ENCODE measurements at regions not wholly inside any gene's neighbourhood (a gene's known extent, or its start where the extent isn't known, plus 50 kb on each side); places are given as distances from the start of the nearest gene placed in this dataset.

GRCh38 chr4:84341559-84341958 is 157.5 kb downstream of the NKX6-1 start:
- ChIA-PET POLR2A (no interaction called here), CTCF (no interaction called here)
- no peak for DNase-seq
- Histone ChIP-seq H3K27ac (ENCODE audit: insufficient read depth in 1 of 2, low read depth in 1 of 2, low read length in 2 of 2, poor library complexity in 1 of 2, severe bottlenecking in 2 of 2) (no peak overlapping the region), H3K27me3 (replicated peaks in 2 of 5; ENCODE audit: control insufficient read depth in 4 of 5, insufficient read depth in 5 of 5, low read length in 4 of 5) (no peaks in the 10 kb centered on the region), H3K36me3 (ENCODE audit: control insufficient read depth in 4 of 4, insufficient read depth in 4 of 4, low read length in 3 of 4) (no peaks in the 10 kb centered on the region), H3K9me3 (ENCODE audit: control extremely low read depth in 1 of 5, control insufficient read depth in 4 of 5, insufficient read depth in 2 of 5, low read depth in 1 of 5, low read length in 4 of 5) (peaks cover 2 to 21% (median 4%) of the 10 kb centered on the region in 5 experiments), H3K4me3 (ENCODE audit: control insufficient read depth in 1 of 7, extremely low read depth in 1 of 7, insufficient read depth in 4 of 7, low read depth in 2 of 7, low read length in 6 of 7) (no peak overlapping the region), H3K4me1 (ENCODE audit: control extremely low read depth in 1 of 4, control insufficient read depth in 4 of 4, insufficient read depth in 4 of 4, low read length in 3 of 4) (no peaks in the 10 kb centered on the region)

- POLR2A ChIA-PET = no interaction called here
- Histone ChIP-seq H3K36me3 (ENCODE audit: control insufficient read depth in 4 of 4, insufficient read depth in 4 of 4, low read length in 3 of 4) (no peaks in the 10 kb centered on the region), H3K27ac (ENCODE audit: insufficient read depth in 1 of 2, low read depth in 1 of 2, low read length in 2 of 2, poor library complexity in 1 of 2, severe bottlenecking in 2 of 2) (no peak overlapping the region), H3K4me1 (ENCODE audit: control extremely low read depth in 1 of 4, control insufficient read depth in 4 of 4, insufficient read depth in 4 of 4, low read length in 3 of 4) (no peaks in the 10 kb centered on the region), H3K27me3 (replicated peaks in 2 of 5; ENCODE audit: control insufficient read depth in 4 of 5, insufficient read depth in 5 of 5, low read length in 4 of 5) (no peaks in the 10 kb centered on the region), H3K9me3 (ENCODE audit: control extremely low read depth in 1 of 5, control insufficient read depth in 4 of 5, insufficient read depth in 2 of 5, low read depth in 1 of 5, low read length in 4 of 5) (peaks cover 2 to 19% (median 3%) of the 10 kb centered on the region in 5 experiments), H3K4me3 (ENCODE audit: control insufficient read depth in 1 of 7, extremely low read depth in 1 of 7, insufficient read depth in 4 of 7, low read depth in 2 of 7, low read length in 6 of 7) (no peak overlapping the region)
- 98% methylated on average over 5 of the region's 5 CpGs for WGBS (ENCODE audit: insufficient coverage)
- DNase-seq = no peak
- CTCF ChIA-PET = no interaction called here
Observed at GRCh38 chr4:84338367-84338766, 160.7 kb downstream of the NKX6-1 start.

DNA sequence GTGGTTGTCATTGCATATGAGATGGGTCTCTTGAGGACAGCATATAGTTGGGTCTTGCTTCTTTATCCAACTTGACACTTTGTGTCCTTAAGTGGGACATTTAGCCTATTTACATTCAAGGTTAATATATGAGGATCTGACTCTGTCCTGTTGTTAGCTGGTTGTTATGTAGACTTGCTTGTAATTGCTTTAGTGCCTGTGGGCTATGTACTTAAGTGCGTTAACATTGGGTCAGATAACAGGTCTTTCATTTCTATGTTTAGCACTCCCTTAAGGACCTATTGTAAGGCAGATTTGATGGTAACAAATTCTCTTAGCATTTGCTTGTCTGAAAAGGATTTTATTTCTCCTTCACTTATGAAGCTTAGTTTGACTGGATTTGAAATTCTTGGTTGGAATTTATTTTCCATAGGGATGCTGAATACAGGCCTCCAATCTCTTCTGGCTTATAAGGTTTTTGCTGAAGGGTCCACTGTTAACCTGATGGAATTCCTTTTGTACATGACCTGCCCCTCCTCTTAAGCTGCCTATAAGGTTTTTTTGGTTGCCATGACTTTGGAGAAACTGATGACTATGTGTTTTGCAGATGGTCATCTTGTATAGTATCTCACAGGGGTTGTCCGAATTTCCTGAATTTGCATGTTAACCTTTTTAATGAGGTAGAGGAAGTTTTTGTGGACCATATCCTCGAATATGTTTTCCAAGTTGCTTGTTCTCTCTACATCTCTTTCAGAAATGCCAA is 162.0 kb downstream of the NKX6-1 start:
- Histone ChIP-seq H3K4me1 (ENCODE audit: control extremely low read depth in 1 of 4, control insufficient read depth in 4 of 4, insufficient read depth in 4 of 4, low read length in 3 of 4) (no peaks in the 10 kb centered on the region), H3K4me3 (ENCODE audit: control insufficient read depth in 1 of 7, extremely low read depth in 1 of 7, insufficient read depth in 4 of 7, low read depth in 2 of 7, low read length in 6 of 7) (no peak overlapping the region), H3K9me3 (ENCODE audit: control extremely low read depth in 1 of 5, control insufficient read depth in 4 of 5, insufficient read depth in 2 of 5, low read depth in 1 of 5, low read length in 4 of 5) (peaks cover 0 to 11% (median 2%) of the 10 kb centered on the region in 5 experiments), H3K27ac (ENCODE audit: insufficient read depth in 1 of 2, low read depth in 1 of 2, low read length in 2 of 2, poor library complexity in 1 of 2, severe bottlenecking in 2 of 2) (no peak overlapping the region), H3K36me3 (ENCODE audit: control insufficient read depth in 4 of 4, insufficient read depth in 4 of 4, low read length in 3 of 4) (no peaks in the 10 kb centered on the region), H3K27me3 (replicated peaks in 2 of 5; ENCODE audit: control insufficient read depth in 4 of 5, insufficient read depth in 5 of 5, low read length in 4 of 5) (no peaks in the 10 kb centered on the region)
- WGBS (ENCODE audit: insufficient coverage) = 80% methylated on average over 1 of the region's 3 CpGs
- DNase-seq = no peak
- ChIA-PET CTCF (no interaction called here), POLR2A (no interaction called here)

DNA sequence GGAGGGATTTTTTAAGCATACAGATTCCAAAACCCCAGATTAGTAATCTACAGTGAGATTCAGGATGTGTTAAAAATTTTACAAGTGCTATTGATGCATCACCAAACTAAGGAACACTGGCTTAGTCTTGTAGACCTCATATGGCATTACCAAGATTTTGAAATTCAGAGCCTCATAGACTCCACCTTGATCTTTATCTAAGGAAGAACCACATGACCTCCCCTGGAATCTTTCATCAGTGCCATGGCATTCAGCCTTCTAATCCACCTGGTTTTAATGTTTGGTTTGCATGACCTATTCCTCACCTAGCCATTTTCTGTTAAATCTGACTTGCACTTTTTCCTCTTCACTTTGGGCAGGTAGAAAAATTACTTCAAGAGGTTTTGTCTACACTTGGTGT is 171.6 kb downstream of the NKX6-1 start:
- POLR2A ChIA-PET = no interaction called here
- CTCF ChIA-PET = no interaction called here

DNA sequence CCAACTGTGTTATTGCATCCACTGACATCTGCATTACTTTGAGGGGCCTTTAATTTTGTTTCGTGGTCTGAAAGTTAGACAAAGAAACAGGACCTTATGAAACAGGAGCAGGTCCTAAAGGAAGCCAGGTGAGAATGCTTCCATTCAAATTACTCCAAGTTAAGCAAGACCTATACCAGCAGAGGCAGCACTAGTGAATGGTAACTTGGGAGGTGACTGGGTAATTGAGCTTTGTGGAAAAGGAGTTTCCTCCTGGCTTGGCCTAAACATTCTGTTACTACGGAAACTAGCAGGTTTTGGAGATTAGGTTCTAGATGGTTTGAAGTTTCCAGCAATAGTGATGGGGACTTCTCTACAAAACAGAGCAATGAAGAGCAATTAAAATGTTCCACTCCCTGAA is 173.5 kb downstream of the NKX6-1 start:
- H3K9me3 ChIP-seq (ENCODE audit: control extremely low read depth in 1 of 5, control insufficient read depth in 4 of 5, insufficient read depth in 2 of 5, low read depth in 1 of 5, low read length in 4 of 5) = peaks cover 0 to 4% (median 0%) of the 10 kb centered on the region in 5 experiments
- H3K27me3 ChIP-seq (replicated peaks in 2 of 5; ENCODE audit: control insufficient read depth in 4 of 5, insufficient read depth in 5 of 5, low read length in 4 of 5) = no peaks in the 10 kb centered on the region
- ChIA-PET POLR2A (no interaction called here), CTCF (no interaction called here)
- no peaks in the 10 kb centered on the region for H3K4me1 ChIP-seq (ENCODE audit: control extremely low read depth in 1 of 4, control insufficient read depth in 4 of 4, insufficient read depth in 4 of 4, low read length in 3 of 4)
- no peak overlapping the region for H3K4me3 ChIP-seq (ENCODE audit: control insufficient read depth in 1 of 7, extremely low read depth in 1 of 7, insufficient read depth in 4 of 7, low read depth in 2 of 7, low read length in 6 of 7)
- WGBS (ENCODE audit: insufficient coverage) = no CpG with 5 or more reads among the region's 2 CpGs
- H3K27ac ChIP-seq (ENCODE audit: insufficient read depth in 1 of 2, low read depth in 1 of 2, low read length in 2 of 2, poor library complexity in 1 of 2, severe bottlenecking in 2 of 2) = no peak overlapping the region
- no peaks in the 10 kb centered on the region for H3K36me3 ChIP-seq (ENCODE audit: control insufficient read depth in 4 of 4, insufficient read depth in 4 of 4, low read length in 3 of 4)
- DNase-seq = no peak

More for the DNA sequence above, 171.6 kb downstream of the NKX6-1 start:
- Histone ChIP-seq H3K36me3 (ENCODE audit: control insufficient read depth in 4 of 4, insufficient read depth in 4 of 4, low read length in 3 of 4) (no peaks in the 10 kb centered on the region), H3K9me3 (ENCODE audit: control extremely low read depth in 1 of 5, control insufficient read depth in 4 of 5, insufficient read depth in 2 of 5, low read depth in 1 of 5, low read length in 4 of 5) (peaks cover 0 to 4% (median 0%) of the 10 kb centered on the region in 5 experiments), H3K27ac (ENCODE audit: insufficient read depth in 1 of 2, low read depth in 1 of 2, low read length in 2 of 2, poor library complexity in 1 of 2, severe bottlenecking in 2 of 2) (no peak overlapping the region), H3K4me3 (ENCODE audit: control insufficient read depth in 1 of 7, extremely low read depth in 1 of 7, insufficient read depth in 4 of 7, low read depth in 2 of 7, low read length in 6 of 7) (no peak overlapping the region), H3K27me3 (replicated peaks in 2 of 5; ENCODE audit: control insufficient read depth in 4 of 5, insufficient read depth in 5 of 5, low read length in 4 of 5) (no peaks in the 10 kb centered on the region), H3K4me1 (ENCODE audit: control extremely low read depth in 1 of 4, control insufficient read depth in 4 of 4, insufficient read depth in 4 of 4, low read length in 3 of 4) (no peaks in the 10 kb centered on the region)
- no peak for DNase-seq

DNA sequence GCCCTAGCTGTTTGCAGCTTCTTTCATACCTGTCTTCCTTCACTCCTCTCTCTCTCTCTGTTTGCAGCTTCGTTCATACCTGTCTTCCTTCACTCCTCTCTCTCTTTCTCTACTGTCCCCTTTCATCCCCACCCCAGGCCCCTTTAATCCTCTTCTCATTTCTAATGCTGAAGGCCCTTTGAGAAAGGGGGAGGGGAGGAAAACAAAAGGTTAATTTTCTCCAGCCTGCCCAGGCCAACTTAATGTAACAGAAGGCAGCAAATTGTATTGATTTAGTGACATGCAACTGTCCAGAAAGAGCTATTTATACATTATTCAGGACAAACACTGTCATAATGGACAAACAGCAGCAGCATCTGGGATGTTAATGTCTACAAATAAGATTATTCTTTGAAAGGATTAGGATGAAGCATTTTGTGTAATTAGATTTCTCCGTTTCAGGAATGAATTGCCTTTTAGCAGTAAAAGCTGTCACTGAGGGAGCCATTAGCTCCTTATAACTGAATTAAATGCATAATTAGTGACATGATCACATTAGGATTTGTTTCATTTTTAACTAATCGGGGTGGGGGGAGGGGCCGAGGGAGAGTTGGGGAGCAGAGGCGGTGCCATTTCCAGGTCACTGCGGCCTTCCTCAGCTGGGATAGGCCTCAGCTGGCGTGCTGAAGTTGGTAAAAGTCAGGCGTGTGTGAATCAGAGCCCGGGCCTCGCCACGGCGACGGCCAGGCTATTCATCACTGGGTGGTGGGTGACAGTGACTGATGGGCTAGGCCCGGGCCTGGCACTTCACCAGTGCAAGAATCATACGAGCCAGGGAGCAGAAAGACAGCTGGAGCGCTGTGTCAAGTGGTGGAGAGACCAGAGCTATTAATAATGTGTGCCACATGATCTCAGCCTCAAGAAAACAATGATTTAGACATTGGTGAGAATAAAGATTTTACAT is 174.5 kb downstream of the NKX6-1 start:
- POLR2A ChIA-PET = no interaction called here
- Histone ChIP-seq H3K27ac (ENCODE audit: insufficient read depth in 1 of 2, low read depth in 1 of 2, low read length in 2 of 2, poor library complexity in 1 of 2, severe bottlenecking in 2 of 2) (no peak overlapping the region), H3K4me3 (ENCODE audit: control insufficient read depth in 1 of 7, extremely low read depth in 1 of 7, insufficient read depth in 4 of 7, low read depth in 2 of 7, low read length in 6 of 7) (no peak overlapping the region), H3K36me3 (ENCODE audit: control insufficient read depth in 4 of 4, insufficient read depth in 4 of 4, low read length in 3 of 4) (no peaks in the 10 kb centered on the region), H3K9me3 (ENCODE audit: control extremely low read depth in 1 of 5, control insufficient read depth in 4 of 5, insufficient read depth in 2 of 5, low read depth in 1 of 5, low read length in 4 of 5) (no peaks in the 10 kb centered on the region), H3K4me1 (ENCODE audit: control extremely low read depth in 1 of 4, control insufficient read depth in 4 of 4, insufficient read depth in 4 of 4, low read length in 3 of 4) (no peaks in the 10 kb centered on the region), H3K27me3 (replicated peaks in 2 of 5; ENCODE audit: control insufficient read depth in 4 of 5, insufficient read depth in 5 of 5, low read length in 4 of 5) (no peaks in the 10 kb centered on the region)
- 52% methylated on average over 7 of the region's 16 CpGs for WGBS (ENCODE audit: insufficient coverage)
- CTCF ChIA-PET = interaction anchor here (0.6 kb wide), 1 partner anchor 405 kb away, joined by 3 read pairs; no protein-coding TSS in a partner anchor
- DNase-seq = no peak

GRCh38 chr4:84319124-84319523 is 180.0 kb downstream of the NKX6-1 start:
- Histone ChIP-seq H3K4me1 (ENCODE audit: control extremely low read depth in 1 of 4, control insufficient read depth in 4 of 4, insufficient read depth in 4 of 4, low read length in 3 of 4) (no peaks in the 10 kb centered on the region), H3K9me3 (ENCODE audit: control extremely low read depth in 1 of 5, control insufficient read depth in 4 of 5, insufficient read depth in 2 of 5, low read depth in 1 of 5, low read length in 4 of 5) (no peaks in the 10 kb centered on the region), H3K36me3 (ENCODE audit: control insufficient read depth in 4 of 4, insufficient read depth in 4 of 4, low read length in 3 of 4) (no peaks in the 10 kb centered on the region), H3K4me3 (ENCODE audit: control insufficient read depth in 1 of 7, extremely low read depth in 1 of 7, insufficient read depth in 4 of 7, low read depth in 2 of 7, low read length in 6 of 7) (no peak overlapping the region), H3K27me3 (replicated peaks in 2 of 5; ENCODE audit: control insufficient read depth in 4 of 5, insufficient read depth in 5 of 5, low read length in 4 of 5) (no peaks in the 10 kb centered on the region), H3K27ac (ENCODE audit: insufficient read depth in 1 of 2, low read depth in 1 of 2, low read length in 2 of 2, poor library complexity in 1 of 2, severe bottlenecking in 2 of 2) (no peak overlapping the region)
- 82% methylated on average over 4 of the region's 4 CpGs for WGBS (ENCODE audit: insufficient coverage)
- ChIA-PET CTCF (no interaction called here), POLR2A (no interaction called here)
- DNase-seq = no peak

All from common myeloid progenitor, CD34-positive (primary cell).